ENCODE measurements at regions not wholly inside any gene's neighbourhood (a gene's known extent, or its start where the extent isn't known, plus 50 kb on each side); places are given as distances from the start of the nearest gene placed in this dataset.

- no peak for TF ChIP-seq IRF3 (IDR thresholded peaks at IDR 0.05; ENCODE audit: low read depth, low read length)
- no peak for TF ChIP-seq RCOR1 (IDR thresholded peaks at IDR 0.05; ENCODE audit: low read length)
- TF ChIP-seq FOSL2 (IDR thresholded peaks at IDR 0.05; ENCODE audit: borderline replicate concordance, low read depth) = peak; percentile 34; the same call in 1 of the 2 replicates
- no peak for TF ChIP-seq RAD21 (IDR thresholded peaks at IDR 0.05; ENCODE audit: low read length)
- TF ChIP-seq RXRA (IDR thresholded peaks at IDR 0.05; ENCODE audit: borderline replicate concordance, low read depth) = no peak
- 0 out of 2 replicates have a peak, but pooled peaks have one; percentile 8 for TF ChIP-seq NFIC (IDR thresholded peaks at IDR 0.05; ENCODE audit: borderline replicate concordance)
- TF ChIP-seq EZH2phosphoT487 (IDR thresholded peaks at IDR 0.05; ENCODE audit: borderline replicate concordance, low read depth) = no peak
- no peak for TF ChIP-seq MEF2A (IDR thresholded peaks at IDR 0.05; ENCODE audit: borderline replicate concordance, low read depth)
- no peak for TF ChIP-seq EP300 (IDR thresholded peaks at IDR 0.05; ENCODE audit: borderline replicate concordance in 1 of 2, low read depth in 1 of 2, low read length in 1 of 2)
- TF ChIP-seq MXI1 (IDR thresholded peaks at IDR 0.05; ENCODE audit: low read depth, low read length) = no peak
- no peak for TF ChIP-seq SMC3 (IDR thresholded peaks at IDR 0.05; ENCODE audit: low read depth, low read length)
Measured at GRCh38 chr15:79635897-79636561, 203.9 kb downstream of the MINAR1 start (continued).

GRCh38 chr15:79640206-79640605 is 208.1 kb downstream of the MINAR1 start:
- POLR2A ChIA-PET = no interaction called here
- 9% methylated on average over 3 of the region's 3 CpGs for WGBS (ENCODE audit: low lambda C conversion rate)
- H3K27me3 ChIP-seq (ENCODE audit: insufficient read depth) = no peaks in the 10 kb centered on the region
- peaks cover 8% of the 10 kb centered on the region for H3K9me3 ChIP-seq
- no peak overlapping the region for H3K4me2 ChIP-seq
- H3K36me3 ChIP-seq (replicated peaks in 1 of 2; ENCODE audit: control insufficient read depth in 1 of 2, insufficient read depth in 2 of 2, low read length in 1 of 2) = peaks cover 0 to 3% of the 10 kb centered on the region in 2 experiments
- H3K4me3 ChIP-seq (ENCODE audit: low read depth in 2 of 2, low read length in 1 of 2) = no peak overlapping the region
- CTCF ChIA-PET = interaction anchor here (0.8 kb wide), 1 partner anchor 13 kb away, joined by 3 read pairs; no protein-coding TSS in a partner anchor
- peak overlapping the region in 1 of 2 experiments; percentile 42; a peak in 2 of 4 replicates for H3K27ac ChIP-seq (ENCODE audit: low read depth in 2 of 2, low read length in 1 of 2)
- no peak overlapping the region for H3K9ac ChIP-seq
- H2AFZ ChIP-seq (ENCODE audit: low read depth) = no peak overlapping the region
- no peaks in the 10 kb centered on the region for H3K79me2 ChIP-seq (ENCODE audit: insufficient read depth)
- H3K4me1 ChIP-seq (ENCODE audit: control insufficient read depth in 1 of 2, insufficient read depth in 2 of 2, low read depth in 1 of 2, low read length in 1 of 2) = peaks cover 3 to 7% of the 10 kb centered on the region in 2 experiments; a peak in 1 of 4 replicates
- no peaks in the 10 kb centered on the region for H4K20me1 ChIP-seq (ENCODE audit: insufficient read depth)
- H3K9me2 ChIP-seq = no peaks in the 10 kb centered on the region
- H3F3A ChIP-seq (replicated peaks; ENCODE audit: insufficient read depth) = peaks cover 16% of the 10 kb centered on the region
- DNase-seq = no peak
- TF ChIP-seq IRF3 (IDR thresholded peaks at IDR 0.05; ENCODE audit: low read depth, low read length) (no peak), TEAD4 (IDR thresholded peaks at IDR 0.05; ENCODE audit: borderline replicate concordance, insufficient read depth) (peak; percentile 67; the same call in 1 of the 2 replicates), REST (IDR thresholded peaks at IDR 0.05; ENCODE audit: low read depth, low read length) (no peak), GABPA (IDR thresholded peaks at IDR 0.05; ENCODE audit: low read depth) (no peak), SMC3 (IDR thresholded peaks at IDR 0.05; ENCODE audit: low read depth, low read length) (no peak), PBX3 (IDR thresholded peaks at IDR 0.05) (peak; percentile 80), JUND (IDR thresholded peaks at IDR 0.05) (peak; percentile 87), EZH2phosphoT487 (IDR thresholded peaks at IDR 0.05; ENCODE audit: borderline replicate concordance, low read depth) (no peak), EP300 (IDR thresholded peaks at IDR 0.05; ENCODE audit: borderline replicate concordance in 1 of 2, low read depth in 1 of 2, low read length in 1 of 2) (peak in 1 of 2 experiments; percentile 69; a peak in 2 of 4 replicates), YY1 (IDR thresholded peaks at IDR 0.05; ENCODE audit: low read depth) (no peak), MAX (IDR thresholded peaks at IDR 0.05; ENCODE audit: low read depth) (0 out of 2 replicates have a peak, but pooled peaks have one; percentile 73), TCF12 (IDR thresholded peaks at IDR 0.05) (peak; percentile 88), FOSL2 (IDR thresholded peaks at IDR 0.05; ENCODE audit: borderline replicate concordance, low read depth) (peak; percentile 88), ZBTB33 (IDR thresholded peaks at IDR 0.05; ENCODE audit: borderline replicate concordance, low read depth) (no peak), CHD2 (IDR thresholded peaks at IDR 0.05; ENCODE audit: low read length, partially characterized antibody) (no peak)
